Fibroblast of lung (primary cell): ENCODE measurements at regions not wholly inside any gene's neighbourhood (a gene's known extent, or its start where the extent isn't known, plus 50 kb on each side); places are given as distances from the start of the nearest gene placed in this dataset.

Experiments used
- CTCF ChIP-seq, 2 donors: IDR thresholded peaks in 1 of 2; conservative IDR thresholded peaks in 1 of 2; 1 replicate in 1 of 2; 2 replicates in 1 of 2; pipeline ENCODE4 v1.5.1; 2011 to 2012; ENCODE audit warnings: low read length in 2 of 2, control low read depth in 1 of 2, inconsistent platforms in 1 of 2, low read depth in 1 of 2, mild to moderate bottlenecking in 1 of 2
- EZH2 ChIP-seq: IDR thresholded peaks from 2 replicates; pipeline ENCODE4 v1.5.1; 2012; ENCODE audit warnings: low read length, control low read depth, mild to moderate bottlenecking; ENCODE audit errors: missing control alignments

DNA sequence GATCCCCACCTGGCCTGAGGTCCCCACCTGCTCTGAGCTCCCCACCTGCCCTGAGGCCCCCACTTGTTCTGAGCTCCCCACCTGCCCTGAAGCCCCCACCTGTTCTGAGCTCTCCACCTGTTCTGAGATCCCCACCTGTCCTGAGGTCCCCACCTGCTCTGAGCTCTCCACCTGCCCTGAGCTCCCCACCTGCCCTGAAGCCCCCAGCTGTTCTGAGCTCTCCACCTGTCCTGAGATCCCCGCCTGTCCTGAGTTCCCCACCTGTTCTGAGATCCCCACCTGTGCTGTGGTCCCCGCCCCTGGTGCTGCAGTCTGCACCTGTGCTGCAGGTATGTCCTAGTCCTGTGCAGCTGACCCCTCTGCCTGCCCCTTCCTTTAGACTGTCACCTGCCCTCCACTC is 561.6 kb downstream of the TCERG1L start:
- no peak for TF ChIP-seq CTCF (conservative IDR thresholded peaks at IDR 0.05 in 1 of 2, IDR thresholded peaks at IDR 0.05 in 1 of 2; ENCODE audit: low read depth in 1 of 2, low read length in 2 of 2)
- TF ChIP-seq EZH2 = no peak
